ENCODE measurements at regions not wholly inside any gene's neighbourhood (a gene's known extent, or its start where the extent isn't known, plus 50 kb on each side); places are given as distances from the start of the nearest gene placed in this dataset.

GRCh38 chr9:106075236-106075959 is 381.1 kb downstream of the TMEM38B start:
- TF ChIP-seq RAD21 (IDR thresholded peaks at IDR 0.05; ENCODE audit: low read depth) (no peak), MAX (IDR thresholded peaks at IDR 0.05) (no peak), TEAD4 (IDR thresholded peaks at IDR 0.05) (no peak), FOXM1 (IDR thresholded peaks at IDR 0.05; ENCODE audit: borderline replicate concordance, low read depth) (no peak), CEBPB (IDR thresholded peaks at IDR 0.05) (no peak), NFIC (IDR thresholded peaks at IDR 0.05) (no peak), TAF1 (IDR thresholded peaks at IDR 0.05; ENCODE audit: low read depth) (no peak)
